ENCODE measurements at regions not wholly inside any gene's neighbourhood (a gene's known extent, or its start where the extent isn't known, plus 50 kb on each side); places are given as distances from the start of the nearest gene placed in this dataset.
"Not testable (repeated sequence)": the region's sequence is repeated elsewhere in the genome, so short reads cannot be mapped to it uniquely, and the experiment has no call there.

GRCh38 chr2:113386780-113387433, 50.6 kb upstream of the ZNG1B start:
- H3K9me3 ChIP-seq; H3K27me3 ChIP-seq (replicated peaks in 1 of 2; ENCODE audit: control insufficient read depth in 2 of 2, extremely low read depth in 1 of 2, insufficient read depth in 2 of 2, low read length in 1 of 2); DNase-seq; H3K4me3 ChIP-seq (ENCODE audit: control insufficient read depth in 1 of 2, extremely low read depth in 1 of 2, low read length in 1 of 2); H3K36me3 ChIP-seq (ENCODE audit: control insufficient read depth in 2 of 2, extremely low read depth in 1 of 2, insufficient read depth in 1 of 2, low read length in 1 of 2); H3K4me1 ChIP-seq (ENCODE audit: control insufficient read depth in 1 of 2, extremely low read depth in 1 of 2, insufficient read depth in 2 of 2, low read length in 2 of 2); H3K27ac Mint-ChIP-seq; H3K27ac ChIP-seq (ENCODE audit: low read length); H3K36me3 Mint-ChIP-seq; POLR2A ChIA-PET; CTCF ChIA-PET; ATAC-seq (replicated peaks in 1 of 4); H3K4me3 Mint-ChIP-seq; H3K9me3 Mint-ChIP-seq: not testable (repeated sequence)
- WGBS (ENCODE audit: insufficient coverage): no CpG with 5 or more reads among the region's 6 CpGs
- Mint-ChIP-seq H3K4me1 (peaks cover 6 to 15% (median 9%) of the 10 kb centered on the region in 3 donors), H3K27me3 (peaks cover 7 to 16% of the 10 kb centered on the region in 2 donors)

- POLR2A ChIA-PET; H3K36me3 ChIP-seq (ENCODE audit: control insufficient read depth in 2 of 2, extremely low read depth in 1 of 2, insufficient read depth in 1 of 2, low read length in 1 of 2); H3K27me3 ChIP-seq (replicated peaks in 1 of 2; ENCODE audit: control insufficient read depth in 2 of 2, extremely low read depth in 1 of 2, insufficient read depth in 2 of 2, low read length in 1 of 2); H3K27ac ChIP-seq (ENCODE audit: low read length); ATAC-seq (replicated peaks in 1 of 4); H3K4me1 ChIP-seq (ENCODE audit: control insufficient read depth in 1 of 2, extremely low read depth in 1 of 2, insufficient read depth in 2 of 2, low read length in 2 of 2); H3K27ac Mint-ChIP-seq; H3K27me3 Mint-ChIP-seq; H3K9me3 ChIP-seq; H3K4me1 Mint-ChIP-seq; H3K4me3 Mint-ChIP-seq; CTCF ChIA-PET; H3K36me3 Mint-ChIP-seq; H3K4me3 ChIP-seq (ENCODE audit: control insufficient read depth in 1 of 2, extremely low read depth in 1 of 2, low read length in 1 of 2); DNase-seq; H3K9me3 Mint-ChIP-seq: not testable (repeated sequence)
- WGBS (ENCODE audit: insufficient coverage): no CpG with 5 or more reads among the region's 2 CpGs
Measured at GRCh38 chr2:113379621-113380020, 57.9 kb upstream of the ZNG1B start.

GRCh38 chr2:113376913-113377445, 60.5 kb upstream of the ZNG1B start:
- no peaks in the 10 kb centered on the region for H3K9me3 Mint-ChIP-seq
- Histone ChIP-seq H3K4me1 (ENCODE audit: control insufficient read depth in 1 of 2, extremely low read depth in 1 of 2, insufficient read depth in 2 of 2, low read length in 2 of 2) (no peaks in the 10 kb centered on the region), H3K27ac (ENCODE audit: low read length) (no peak overlapping the region), H3K9me3 (no peaks in the 10 kb centered on the region), H3K27me3 (replicated peaks in 1 of 2; ENCODE audit: control insufficient read depth in 2 of 2, extremely low read depth in 1 of 2, insufficient read depth in 2 of 2, low read length in 1 of 2) (peaks cover 0 to 5% of the 10 kb centered on the region in 2 experiments), H3K4me3 (ENCODE audit: control insufficient read depth in 1 of 2, extremely low read depth in 1 of 2, low read length in 1 of 2) (no peak overlapping the region), H3K36me3 (ENCODE audit: control insufficient read depth in 2 of 2, extremely low read depth in 1 of 2, insufficient read depth in 1 of 2, low read length in 1 of 2) (no peaks in the 10 kb centered on the region)
- ATAC-seq (replicated peaks in 1 of 4) (no peak), DNase-seq (no peak)
- WGBS (ENCODE audit: insufficient coverage): 100% methylated on average over 1 of the region's 3 CpGs
- H3K27ac Mint-ChIP-seq: no peak overlapping the region
- no peaks in the 10 kb centered on the region for H3K36me3 Mint-ChIP-seq
- H3K27me3 Mint-ChIP-seq: peaks cover 5% of the 10 kb centered on the region in 2 donors
- ChIA-PET POLR2A (no interaction called here), CTCF (interaction anchor here in 1 of 2 donors (1.0 to 1.4 kb wide), 2 partner anchors 14 to 128 kb away, joined by 3 to 4 read pairs; no protein-coding TSS in a partner anchor)
- H3K4me3 Mint-ChIP-seq: no peak overlapping the region
- H3K4me1 Mint-ChIP-seq: peaks cover 0 to 4% (median 0%) of the 10 kb centered on the region in 3 donors

- no peak for DNase-seq
- Mint-ChIP-seq H3K9me3 (no peaks in the 10 kb centered on the region), H3K4me1 (peaks cover 0 to 4% (median 0%) of the 10 kb centered on the region in 3 donors), H3K27me3 (peaks cover 5 to 6% of the 10 kb centered on the region in 2 donors), H3K27ac (no peak overlapping the region), H3K4me3 (no peak overlapping the region), H3K36me3 (no peaks in the 10 kb centered on the region)
- Histone ChIP-seq H3K4me3 (ENCODE audit: control insufficient read depth in 1 of 2, extremely low read depth in 1 of 2, low read length in 1 of 2) (no peak overlapping the region), H3K4me1 (ENCODE audit: control insufficient read depth in 1 of 2, extremely low read depth in 1 of 2, insufficient read depth in 2 of 2, low read length in 2 of 2) (no peaks in the 10 kb centered on the region), H3K36me3 (ENCODE audit: control insufficient read depth in 2 of 2, extremely low read depth in 1 of 2, insufficient read depth in 1 of 2, low read length in 1 of 2) (no peaks in the 10 kb centered on the region), H3K27ac (ENCODE audit: low read length) (no peak overlapping the region), H3K27me3 (replicated peaks in 1 of 2; ENCODE audit: control insufficient read depth in 2 of 2, extremely low read depth in 1 of 2, insufficient read depth in 2 of 2, low read length in 1 of 2) (peaks cover 0 to 5% of the 10 kb centered on the region in 2 experiments), H3K9me3 (no peaks in the 10 kb centered on the region)
- 67% methylated on average over 1 of the region's 2 CpGs for WGBS (ENCODE audit: insufficient coverage)
- ATAC-seq (replicated peaks in 1 of 4): no peak
- ChIA-PET CTCF (interaction anchor here in 1 of 2 donors (0.6 to 1.4 kb wide), 3 partner anchors 14 to 128 kb away, joined by 3 to 4 read pairs (median 3); no protein-coding TSS in a partner anchor), POLR2A (no interaction called here)
Measured at GRCh38 chr2:113376253-113376912, 61.1 kb upstream of the ZNG1B start.

GRCh38 chr2:113374857-113375256, 62.6 kb upstream of the ZNG1B start:
- not testable (repeated sequence) for H3K4me1 ChIP-seq (ENCODE audit: control insufficient read depth in 1 of 2, extremely low read depth in 1 of 2, insufficient read depth in 2 of 2, low read length in 2 of 2); H3K9me3 Mint-ChIP-seq; ATAC-seq (replicated peaks in 1 of 4)

DNA sequence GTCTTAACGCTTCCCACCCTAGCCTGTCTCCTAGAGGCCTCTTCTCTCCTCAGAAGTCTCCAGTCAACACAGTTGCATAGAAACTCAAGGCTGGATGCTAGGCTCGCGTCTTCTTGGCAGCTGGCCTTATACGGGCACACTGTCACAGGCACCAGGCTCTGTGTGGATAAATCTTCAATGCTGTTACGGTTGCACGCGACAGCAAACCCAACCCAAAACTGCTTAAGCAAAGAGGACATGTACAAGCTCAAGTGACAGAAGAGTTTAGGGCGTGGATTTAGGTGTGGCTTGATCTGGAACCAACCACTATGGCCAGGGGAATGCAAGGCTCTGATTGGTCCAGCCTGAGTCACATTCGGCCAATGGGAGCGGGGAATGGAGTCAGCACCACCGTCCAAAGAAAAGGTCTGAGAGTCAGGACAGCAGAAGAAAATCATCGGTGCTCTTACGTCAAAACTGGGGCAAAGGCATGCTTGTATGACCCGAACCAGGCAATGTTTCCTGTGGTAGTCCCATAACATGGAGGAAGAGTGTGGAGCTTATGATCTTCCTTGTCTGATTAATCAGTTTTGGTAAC, 65.1 kb upstream of the ZNG1B start:
- H3K36me3 ChIP-seq (ENCODE audit: control insufficient read depth in 2 of 2, extremely low read depth in 1 of 2, insufficient read depth in 1 of 2, low read length in 1 of 2); H3K27ac Mint-ChIP-seq; POLR2A ChIA-PET; H3K27ac ChIP-seq (ENCODE audit: low read length); DNase-seq; H3K27me3 ChIP-seq (replicated peaks in 1 of 2; ENCODE audit: control insufficient read depth in 2 of 2, extremely low read depth in 1 of 2, insufficient read depth in 2 of 2, low read length in 1 of 2); ATAC-seq (replicated peaks in 1 of 4); H3K9me3 ChIP-seq; H3K4me3 Mint-ChIP-seq; H3K4me1 Mint-ChIP-seq; H3K27me3 Mint-ChIP-seq; H3K36me3 Mint-ChIP-seq; H3K4me1 ChIP-seq (ENCODE audit: control insufficient read depth in 1 of 2, extremely low read depth in 1 of 2, insufficient read depth in 2 of 2, low read length in 2 of 2); H3K9me3 Mint-ChIP-seq; H3K4me3 ChIP-seq (ENCODE audit: control insufficient read depth in 1 of 2, extremely low read depth in 1 of 2, low read length in 1 of 2): not testable (repeated sequence)
- 79% methylated on average over 11 of the region's 14 CpGs for WGBS (ENCODE audit: insufficient coverage)
- CTCF ChIA-PET: interaction anchor here in 1 of 2 donors (0.9 kb wide), 1 partner anchor 123 kb away, joined by 3 read pairs; no protein-coding TSS in a partner anchor

More at GRCh38 chr2:113374857-113375256, 62.6 kb upstream of the ZNG1B start:
- H3K27ac ChIP-seq (ENCODE audit: low read length); H3K27me3 ChIP-seq (replicated peaks in 1 of 2; ENCODE audit: control insufficient read depth in 2 of 2, extremely low read depth in 1 of 2, insufficient read depth in 2 of 2, low read length in 1 of 2); H3K36me3 ChIP-seq (ENCODE audit: control insufficient read depth in 2 of 2, extremely low read depth in 1 of 2, insufficient read depth in 1 of 2, low read length in 1 of 2); H3K9me3 ChIP-seq; H3K27ac Mint-ChIP-seq; DNase-seq; POLR2A ChIA-PET; H3K4me1 Mint-ChIP-seq; H3K36me3 Mint-ChIP-seq; H3K4me3 ChIP-seq (ENCODE audit: control insufficient read depth in 1 of 2, extremely low read depth in 1 of 2, low read length in 1 of 2); H3K4me3 Mint-ChIP-seq; H3K27me3 Mint-ChIP-seq: not testable (repeated sequence)
- no CpG with 5 or more reads among the region's 4 CpGs for WGBS (ENCODE audit: insufficient coverage)
- CTCF ChIA-PET: interaction anchor here in 1 of 2 donors (1.0 kb wide), 1 partner anchor 129 kb away, joined by 3 read pairs; no protein-coding TSS in a partner anchor

Measured in T-cell (primary cell).